ENCODE measurements at regions not wholly inside any gene's neighbourhood (a gene's known extent, or its start where the extent isn't known, plus 50 kb on each side); places are given as distances from the start of the nearest gene placed in this dataset.

DNA sequence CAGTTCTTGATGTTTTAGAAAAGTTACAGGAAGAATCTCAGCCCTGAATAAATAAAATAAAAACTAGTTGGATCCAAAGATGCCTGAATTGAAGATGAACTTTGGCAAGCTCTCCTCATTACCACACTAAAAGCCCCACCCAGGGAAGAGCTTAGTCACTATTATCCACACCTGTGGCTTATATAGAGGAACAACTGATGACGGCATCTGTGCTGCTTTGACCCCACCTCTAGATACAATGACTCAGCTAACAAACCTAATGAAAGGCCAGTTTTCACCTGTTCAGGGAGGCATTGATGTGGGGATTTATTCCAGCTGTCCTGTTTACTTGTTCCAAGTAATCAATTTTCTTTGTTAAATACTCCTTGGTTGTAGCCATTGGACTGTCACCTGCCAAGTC lies 604.7 kb upstream of the EPHA6 start:
- H3K4me3 ChIP-seq = no peak overlapping the region
- H3K4me1 ChIP-seq (ENCODE audit: control insufficient read depth in 5 of 5, insufficient read depth in 5 of 5, low read length in 5 of 5) = no peaks in the 10 kb centered on the region
- ATAC-seq (ENCODE audit: insufficient read depth, low FRiP score) (no peak), DNase-seq (no peak)
- WGBS, 2 donors = 79 to 84% methylated on average over 1 of the region's 1 CpG
- H3K27ac ChIP-seq (ENCODE audit: low read depth in 1 of 2, low read length in 1 of 2) = no peak overlapping the region
- no peak overlapping the region for H3K9ac ChIP-seq (ENCODE audit: insufficient read depth in 1 of 2, low read length in 2 of 2)
- TF ChIP-seq, protein P1, sequence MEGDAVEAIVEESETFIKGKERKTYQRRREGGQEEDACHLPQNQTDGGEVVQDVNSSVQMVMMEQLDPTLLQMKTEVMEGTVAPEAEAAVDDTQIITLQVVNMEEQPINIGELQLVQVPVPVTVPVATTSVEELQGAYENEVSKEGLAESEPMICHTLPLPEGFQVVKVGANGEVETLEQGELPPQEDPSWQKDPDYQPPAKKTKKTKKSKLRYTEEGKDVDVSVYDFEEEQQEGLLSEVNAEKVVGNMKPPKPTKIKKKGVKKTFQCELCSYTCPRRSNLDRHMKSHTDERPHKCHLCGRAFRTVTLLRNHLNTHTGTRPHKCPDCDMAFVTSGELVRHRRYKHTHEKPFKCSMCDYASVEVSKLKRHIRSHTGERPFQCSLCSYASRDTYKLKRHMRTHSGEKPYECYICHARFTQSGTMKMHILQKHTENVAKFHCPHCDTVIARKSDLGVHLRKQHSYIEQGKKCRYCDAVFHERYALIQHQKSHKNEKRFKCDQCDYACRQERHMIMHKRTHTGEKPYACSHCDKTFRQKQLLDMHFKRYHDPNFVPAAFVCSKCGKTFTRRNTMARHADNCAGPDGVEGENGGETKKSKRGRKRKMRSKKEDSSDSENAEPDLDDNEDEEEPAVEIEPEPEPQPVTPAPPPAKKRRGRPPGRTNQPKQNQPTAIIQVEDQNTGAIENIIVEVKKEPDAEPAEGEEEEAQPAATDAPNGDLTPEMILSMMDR (IDR thresholded peaks at IDR 0.05; ENCODE audit: control extremely low read depth, extremely low read depth) = no peak
- H3K27me3 ChIP-seq (ENCODE audit: control insufficient read depth in 3 of 3, insufficient read depth in 3 of 3, low read length in 2 of 3) = no peaks in the 10 kb centered on the region
- H3K9me3 ChIP-seq (ENCODE audit: control insufficient read depth in 4 of 4, insufficient read depth in 3 of 4, low read length in 3 of 4) = peaks cover 0 to 4% (median 0%) of the 10 kb centered on the region in 4 donors
- no peaks in the 10 kb centered on the region for H3K36me3 ChIP-seq (ENCODE audit: control insufficient read depth in 4 of 4, insufficient read depth in 4 of 4, low read length in 4 of 4)

DNA sequence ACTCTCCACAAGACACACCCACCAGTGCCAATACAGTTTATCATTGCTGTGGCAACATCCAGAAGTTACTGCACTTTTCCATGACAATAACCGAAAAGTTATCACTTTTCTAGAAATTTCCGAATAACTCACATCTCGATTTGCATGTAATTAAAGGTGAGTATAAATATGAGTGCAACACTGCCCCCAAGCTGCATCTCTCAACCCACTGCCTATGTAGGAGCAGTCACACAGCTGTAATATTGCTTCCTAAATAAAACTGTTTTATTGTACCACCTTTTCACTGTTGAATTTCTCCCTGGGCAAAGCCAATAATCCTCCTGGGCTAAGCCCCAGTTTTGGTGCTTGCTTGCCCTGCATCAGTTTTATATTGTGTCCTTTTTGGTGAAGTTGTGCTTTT lies 601.0 kb upstream of the EPHA6 start:
- no peak overlapping the region for H3K4me3 ChIP-seq
- 96% methylated on average over 3 of the region's 3 CpGs for WGBS, 2 donors
- no peaks in the 10 kb centered on the region for H3K27me3 ChIP-seq (ENCODE audit: control insufficient read depth in 3 of 3, insufficient read depth in 3 of 3, low read length in 2 of 3)
- ATAC-seq (ENCODE audit: insufficient read depth, low FRiP score) = no peak
- no peak overlapping the region for H3K9ac ChIP-seq (ENCODE audit: insufficient read depth in 1 of 2, low read length in 2 of 2)
- DNase-seq = no peak
- TF ChIP-seq, protein P1 (IDR thresholded peaks at IDR 0.05; ENCODE audit: control extremely low read depth, extremely low read depth) = no peak
- H3K27ac ChIP-seq (ENCODE audit: low read depth in 1 of 2, low read length in 1 of 2) = no peak overlapping the region
- H3K4me1 ChIP-seq (ENCODE audit: control insufficient read depth in 5 of 5, insufficient read depth in 5 of 5, low read length in 5 of 5) = no peaks in the 10 kb centered on the region
- peaks cover 0 to 11% (median 2%) of the 10 kb centered on the region in 4 donors for H3K9me3 ChIP-seq (ENCODE audit: control insufficient read depth in 4 of 4, insufficient read depth in 3 of 4, low read length in 3 of 4)
- no peaks in the 10 kb centered on the region for H3K36me3 ChIP-seq (ENCODE audit: control insufficient read depth in 4 of 4, insufficient read depth in 4 of 4, low read length in 4 of 4)

DNA sequence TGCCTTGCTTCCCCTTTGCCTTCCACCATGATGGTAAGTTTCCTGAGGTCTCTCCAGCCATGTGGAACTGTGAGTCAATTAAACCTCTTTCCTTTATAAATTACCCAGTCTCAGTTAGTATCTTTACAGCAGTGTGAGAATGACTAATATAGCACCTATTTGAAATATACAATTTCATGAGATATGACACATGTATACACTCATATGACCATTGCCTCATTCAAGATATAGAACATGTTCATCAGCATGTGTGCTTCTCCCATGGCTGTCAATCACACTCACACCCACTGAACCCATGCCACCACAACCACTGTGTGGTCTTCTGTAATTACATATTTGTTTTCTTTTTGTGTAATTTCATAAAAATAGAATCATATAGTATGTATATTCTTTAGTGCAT lies 599.5 kb upstream of the EPHA6 start:
- no peaks in the 10 kb centered on the region for H3K4me1 ChIP-seq (ENCODE audit: control insufficient read depth in 5 of 5, insufficient read depth in 5 of 5, low read length in 5 of 5)
- TF ChIP-seq, protein P1 (IDR thresholded peaks at IDR 0.05; ENCODE audit: control extremely low read depth, extremely low read depth) = no peak
- ATAC-seq (ENCODE audit: insufficient read depth, low FRiP score) = no peak
- no peaks in the 10 kb centered on the region for H3K27me3 ChIP-seq (ENCODE audit: control insufficient read depth in 3 of 3, insufficient read depth in 3 of 3, low read length in 2 of 3)
- no peak for DNase-seq
- H3K9ac ChIP-seq (ENCODE audit: insufficient read depth in 1 of 2, low read length in 2 of 2) = no peak overlapping the region
- peaks cover 0 to 11% (median 2%) of the 10 kb centered on the region in 4 donors for H3K9me3 ChIP-seq (ENCODE audit: control insufficient read depth in 4 of 4, insufficient read depth in 3 of 4, low read length in 3 of 4)
- H3K36me3 ChIP-seq (ENCODE audit: control insufficient read depth in 4 of 4, insufficient read depth in 4 of 4, low read length in 4 of 4) = no peaks in the 10 kb centered on the region
- no peak overlapping the region for H3K4me3 ChIP-seq
- H3K27ac ChIP-seq (ENCODE audit: low read depth in 1 of 2, low read length in 1 of 2) = no peak overlapping the region

DNA sequence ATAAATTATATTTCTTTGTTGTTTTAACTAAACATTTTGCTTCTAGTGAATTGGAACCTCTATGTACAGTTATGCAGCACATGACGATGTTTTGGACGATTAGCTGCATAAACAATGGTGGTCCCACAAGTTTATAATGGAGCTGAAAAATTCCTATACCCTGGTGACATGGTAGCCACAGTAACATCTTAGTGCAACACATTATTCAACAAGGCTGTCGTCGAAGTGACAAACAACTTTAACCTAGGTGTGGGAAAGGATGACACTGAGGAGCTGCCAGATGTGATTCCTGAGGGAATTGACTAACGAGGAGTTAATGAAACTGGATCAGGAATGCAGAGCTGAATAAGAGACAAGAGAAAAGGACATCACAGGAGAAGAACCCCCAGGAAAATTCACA lies 588.9 kb upstream of the EPHA6 start:
- Histone ChIP-seq H3K27ac (ENCODE audit: low read depth in 1 of 2, low read length in 1 of 2) (no peak overlapping the region), H3K9ac (ENCODE audit: insufficient read depth in 1 of 2, low read length in 2 of 2) (no peak overlapping the region), H3K27me3 (ENCODE audit: control insufficient read depth in 3 of 3, insufficient read depth in 3 of 3, low read length in 2 of 3) (no peaks in the 10 kb centered on the region), H3K36me3 (ENCODE audit: control insufficient read depth in 4 of 4, insufficient read depth in 4 of 4, low read length in 4 of 4) (no peaks in the 10 kb centered on the region), H3K9me3 (ENCODE audit: control insufficient read depth in 4 of 4, insufficient read depth in 3 of 4, low read length in 3 of 4) (no peaks in the 10 kb centered on the region), H3K4me3 (no peak overlapping the region), H3K4me1 (ENCODE audit: control insufficient read depth in 5 of 5, insufficient read depth in 5 of 5, low read length in 5 of 5) (no peaks in the 10 kb centered on the region)
- no peak for DNase-seq
- TF ChIP-seq, protein P1 (IDR thresholded peaks at IDR 0.05; ENCODE audit: control extremely low read depth, extremely low read depth) = no peak
- ATAC-seq (ENCODE audit: insufficient read depth, low FRiP score) = no peak
- WGBS, 2 donors = 83 to 84% methylated on average over 5 of the region's 5 CpGs

Measured in lung (tissue), 11 donors.